Smooth muscle cell (in vitro differentiated cells): ENCODE measurements at regions not wholly inside any gene's neighbourhood (a gene's known extent, or its start where the extent isn't known, plus 50 kb on each side); places are given as distances from the start of the nearest gene placed in this dataset.

Experiments used
- DNase-seq: peaks from one replicate; lab custom pipeline; 2025; ENCODE audit not compliant: unreplicated experiment; lab: John Stamatoyannopoulos, UW
- H2AFZ ChIP-seq: fragments of 200-600 bp; sonication (generic); 2 replicates; pipeline ENCODE4 v1.6.0; 2016; ENCODE audit warnings: antibody characterized with exemption, low read depth, mild to moderate bottlenecking
- H3F3A ChIP-seq: fragments of 200-600 bp; sonication (generic); 2 replicates; pipeline ENCODE4 v1.6.0; 2017; ENCODE audit warnings: antibody characterized with exemption, low read depth
- H3K27ac ChIP-seq: fragments of 200-600 bp; sonication (generic); 2 replicates; pipeline ENCODE4 v1.5.1; 2016; ENCODE audit warnings: low read depth, mild to moderate bottlenecking
- H3K27me3 ChIP-seq: fragments of 200-600 bp; sonication (generic); 2 replicates; pipeline ENCODE4 v1.6.1; 2016; ENCODE audit warnings: low read depth, mild to moderate bottlenecking
- H3K36me3 ChIP-seq: fragments of 200-600 bp; sonication (generic); 2 replicates; pipeline ENCODE4 v1.5.1; 2016; ENCODE audit warnings: low read depth
- H3K4me1 ChIP-seq: fragments of 200-600 bp; sonication (generic); 2 replicates; pipeline ENCODE4 v1.5.1; 2016; ENCODE audit warnings: low read depth
- H3K4me2 ChIP-seq: fragments of 200-600 bp; sonication (generic); 2 replicates; pipeline ENCODE4 v1.6.0; 2016; ENCODE audit warnings: mild to moderate bottlenecking
- H3K4me3 ChIP-seq: fragments of 200-600 bp; sonication (generic); 2 replicates; pipeline ENCODE4 v1.5.1; 2016; ENCODE audit warnings: mild to moderate bottlenecking
- H3K79me2 ChIP-seq: fragments of 200-600 bp; sonication (generic); 2 replicates; pipeline ENCODE4 v1.6.0; 2016; ENCODE audit warnings: low read depth, mild to moderate bottlenecking
- H3K9ac ChIP-seq: fragments of 200-600 bp; sonication (generic); 2 replicates; pipeline ENCODE4 v1.6.0; 2016; ENCODE audit warnings: low read depth
- H3K9me3 ChIP-seq: fragments of 200-600 bp; sonication (generic); replicated peaks from 2 replicates; pipeline ENCODE4 v1.5.1; 2016; ENCODE audit warnings: low read depth
- H4K20me1 ChIP-seq: fragments of 200-600 bp; sonication (generic); 2 replicates; pipeline ENCODE4 v1.6.0; 2016; ENCODE audit warnings: low read depth
- WGBS: methylation state at CpG from one replicate; pipeline ENCODE4 v1.1.7; 2016; ENCODE audit warnings: low lambda C conversion rate; 5-methylcytosine and 5-hydroxymethylcytosine counted together
- TF ChIP-seq, protein P1 (sequence below): fragments of 200-600 bp; sonication (generic); IDR thresholded peaks from 2 replicates; pipeline ENCODE4 v1.5.1; 2017; ENCODE audit warnings: borderline replicate concordance, mild to moderate bottlenecking, antibody characterized with exemption; ENCODE audit not compliant: insufficient read depth, poor library complexity, severe bottlenecking

GRCh38 chr6:147109707-147110106 lies 94.5 kb upstream of the STXBP5 start:
- Histone ChIP-seq H2AFZ (no peak overlapping the region), H3K9ac (no peak overlapping the region), H3K4me2 (no peak overlapping the region), H3K4me1 (no peaks in the 10 kb centered on the region), H4K20me1 (no peaks in the 10 kb centered on the region), H3K27me3 (no peaks in the 10 kb centered on the region), H3K79me2 (no peaks in the 10 kb centered on the region), H3K36me3 (no peaks in the 10 kb centered on the region), H3K27ac (no peak overlapping the region), H3K9me3 (no peaks in the 10 kb centered on the region), H3F3A (no peaks in the 10 kb centered on the region), H3K4me3 (no peak overlapping the region)
- no peak for DNase-seq
- TF ChIP-seq, protein P1, sequence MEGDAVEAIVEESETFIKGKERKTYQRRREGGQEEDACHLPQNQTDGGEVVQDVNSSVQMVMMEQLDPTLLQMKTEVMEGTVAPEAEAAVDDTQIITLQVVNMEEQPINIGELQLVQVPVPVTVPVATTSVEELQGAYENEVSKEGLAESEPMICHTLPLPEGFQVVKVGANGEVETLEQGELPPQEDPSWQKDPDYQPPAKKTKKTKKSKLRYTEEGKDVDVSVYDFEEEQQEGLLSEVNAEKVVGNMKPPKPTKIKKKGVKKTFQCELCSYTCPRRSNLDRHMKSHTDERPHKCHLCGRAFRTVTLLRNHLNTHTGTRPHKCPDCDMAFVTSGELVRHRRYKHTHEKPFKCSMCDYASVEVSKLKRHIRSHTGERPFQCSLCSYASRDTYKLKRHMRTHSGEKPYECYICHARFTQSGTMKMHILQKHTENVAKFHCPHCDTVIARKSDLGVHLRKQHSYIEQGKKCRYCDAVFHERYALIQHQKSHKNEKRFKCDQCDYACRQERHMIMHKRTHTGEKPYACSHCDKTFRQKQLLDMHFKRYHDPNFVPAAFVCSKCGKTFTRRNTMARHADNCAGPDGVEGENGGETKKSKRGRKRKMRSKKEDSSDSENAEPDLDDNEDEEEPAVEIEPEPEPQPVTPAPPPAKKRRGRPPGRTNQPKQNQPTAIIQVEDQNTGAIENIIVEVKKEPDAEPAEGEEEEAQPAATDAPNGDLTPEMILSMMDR: no peak
- WGBS: 91% methylated on average over 4 of the region's 4 CpGs

DNA sequence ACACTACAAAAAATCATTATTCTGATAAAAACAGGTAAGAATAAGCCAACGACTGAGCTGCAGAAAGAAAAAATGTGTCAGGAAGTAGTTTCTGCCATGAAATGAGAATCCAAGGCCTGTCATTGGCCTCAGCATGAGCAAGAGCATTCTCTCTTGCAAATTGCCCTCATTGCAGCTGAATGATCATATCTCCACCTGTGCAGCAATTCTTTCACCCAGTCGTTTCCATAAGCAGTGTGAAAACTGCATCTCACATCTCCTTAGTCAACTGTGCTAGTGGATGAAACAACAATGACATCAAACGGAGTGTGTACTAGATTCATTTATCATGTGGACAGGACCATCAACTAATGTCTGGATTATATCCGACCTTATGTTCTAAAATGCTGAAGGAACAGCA lies 88.2 kb upstream of the STXBP5 start:
- no peaks in the 10 kb centered on the region for H3K79me2 ChIP-seq
- no peak overlapping the region for H3K27ac ChIP-seq
- no peak overlapping the region for H3K4me2 ChIP-seq
- WGBS: 87% methylated on average over 4 of the region's 4 CpGs
- H3K27me3 ChIP-seq: no peaks in the 10 kb centered on the region
- no peak overlapping the region for H3K4me3 ChIP-seq
- TF ChIP-seq, protein P1: no peak
- no peak overlapping the region for H3K9ac ChIP-seq
- H3K36me3 ChIP-seq: no peaks in the 10 kb centered on the region
- H2AFZ ChIP-seq: no peak overlapping the region
- no peak for DNase-seq
- no peaks in the 10 kb centered on the region for H3F3A ChIP-seq
- H3K4me1 ChIP-seq: no peaks in the 10 kb centered on the region
- H4K20me1 ChIP-seq: no peaks in the 10 kb centered on the region
- no peaks in the 10 kb centered on the region for H3K9me3 ChIP-seq

- no peaks in the 10 kb centered on the region for H3K4me1 ChIP-seq
- H3F3A ChIP-seq: no peaks in the 10 kb centered on the region
- H3K79me2 ChIP-seq: no peaks in the 10 kb centered on the region
- no peaks in the 10 kb centered on the region for H3K36me3 ChIP-seq
- H3K9ac ChIP-seq: no peak overlapping the region
- WGBS: 79% methylated on average over 2 of the region's 2 CpGs
- no peaks in the 10 kb centered on the region for H4K20me1 ChIP-seq
- H3K27ac ChIP-seq: no peak overlapping the region
- TF ChIP-seq, protein P1: no peak
- no peaks in the 10 kb centered on the region for H3K27me3 ChIP-seq
- no peak for DNase-seq
- no peak overlapping the region for H2AFZ ChIP-seq
- no peak overlapping the region for H3K4me3 ChIP-seq
- no peaks in the 10 kb centered on the region for H3K9me3 ChIP-seq
- no peak overlapping the region for H3K4me2 ChIP-seq
Observed at GRCh38 chr6:147117011-147117410, 87.2 kb upstream of the STXBP5 start.

DNA sequence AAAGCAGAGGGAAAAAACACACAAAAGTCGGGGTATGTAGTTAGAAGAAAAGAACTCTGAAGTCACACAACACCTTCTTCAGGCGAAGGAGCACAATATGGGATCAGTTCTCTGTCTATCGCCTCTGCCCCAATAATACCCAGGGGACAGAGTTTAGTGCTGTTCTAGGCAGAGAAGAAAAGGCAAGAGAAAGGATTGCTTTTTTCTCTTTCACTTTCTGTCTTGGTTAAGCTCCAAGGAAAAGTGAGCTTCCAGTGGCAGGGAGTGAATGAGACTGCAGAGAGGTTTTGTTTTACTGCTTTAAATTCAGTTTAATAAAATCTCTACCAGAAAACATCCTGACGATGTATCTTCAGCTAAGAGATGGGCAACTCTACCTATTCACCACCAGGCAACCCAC lies 86.6 kb upstream of the STXBP5 start:
- 89% methylated on average over 4 of the region's 4 CpGs for WGBS
- H4K20me1 ChIP-seq: no peaks in the 10 kb centered on the region
- no peak for DNase-seq
- H3K4me2 ChIP-seq: no peak overlapping the region
- H3K4me1 ChIP-seq: no peaks in the 10 kb centered on the region
- TF ChIP-seq, protein P1: no peak
- H3K9me3 ChIP-seq: no peaks in the 10 kb centered on the region
- no peak overlapping the region for H3K9ac ChIP-seq
- no peaks in the 10 kb centered on the region for H3F3A ChIP-seq
- no peaks in the 10 kb centered on the region for H3K27me3 ChIP-seq
- no peak overlapping the region for H3K4me3 ChIP-seq
- H3K27ac ChIP-seq: no peak overlapping the region
- H3K79me2 ChIP-seq: no peaks in the 10 kb centered on the region
- no peak overlapping the region for H2AFZ ChIP-seq
- no peaks in the 10 kb centered on the region for H3K36me3 ChIP-seq
